Suprapubic skin (tissue), 4 donors: ENCODE measurements at regions not wholly inside any gene's neighbourhood (a gene's known extent, or its start where the extent isn't known, plus 50 kb on each side); places are given as distances from the start of the nearest gene placed in this dataset.

Experiments used
- DNase-seq, 2 donors: peaks; one replicate each; pipeline ENCODE4 v3.0.0-alpha.2; 2019; ENCODE audit warnings: low spot score in 2 of 2
- H3K27ac ChIP-seq: fragments of 200-600 bp; sonication (generic); one replicate; pipeline ENCODE4 v1.5.1; 2019
- H3K27me3 ChIP-seq: fragments of 200-600 bp; sonication (generic); one replicate; pipeline ENCODE4 v1.5.1; 2019
- H3K36me3 ChIP-seq: fragments of 200-600 bp; sonication (generic); one replicate; pipeline ENCODE4 v1.5.1; 2019
- H3K4me1 ChIP-seq: fragments of 200-600 bp; sonication (generic); one replicate; pipeline ENCODE4 v1.5.1; 2019
- H3K4me3 ChIP-seq: fragments of 200-600 bp; sonication (generic); one replicate; pipeline ENCODE4 v1.5.1; 2019; ENCODE audit warnings: mild to moderate bottlenecking
- H3K9me3 ChIP-seq: fragments of 200-600 bp; sonication (generic); one replicate; pipeline ENCODE4 v1.5.1; 2019
- CTCF ChIP-seq, 2 donors: fragments of 200-600 bp in 1 of 2; fragments of 450-650 bp in 1 of 2; sonication (generic) in 1 of 2; IDR thresholded peaks; one replicate each; pipeline ENCODE4 v1.5.1; 2016 to 2019; ENCODE audit warnings: antibody characterized with exemption in 2 of 2, mild to moderate bottlenecking in 1 of 2, moderate library complexity in 1 of 2
- EP300 ChIP-seq: sonication (generic); formaldehyde crosslinking; IDR thresholded peaks from one replicate; pipeline ENCODE4 v1.6.1; 2017; ENCODE audit warnings: antibody characterized with exemption
- POLR2A ChIP-seq, 2 donors: fragments of 450-650 bp; IDR thresholded peaks; one replicate each; pipeline ENCODE4 v1.6.1; 2017; ENCODE audit warnings: antibody characterized with exemption in 2 of 2, mild to moderate bottlenecking in 2 of 2, moderate library complexity in 2 of 2
- POLR2AphosphoS5 ChIP-seq, 3 donors: sonication (generic); formaldehyde crosslinking; IDR thresholded peaks; one replicate each; pipeline ENCODE4 v1.6.1; 2017; ENCODE audit warnings: antibody characterized with exemption in 3 of 3
- WGBS: methylation state at CpG from one replicate; pipeline ENCODE4 v1.1.5; 2018; 5-methylcytosine and 5-hydroxymethylcytosine counted together

- Histone ChIP-seq H3K27me3 (no peaks in the 10 kb centered on the region), H3K36me3 (no peaks in the 10 kb centered on the region), H3K27ac (no peak overlapping the region), H3K9me3 (no peaks in the 10 kb centered on the region), H3K4me3 (no peak overlapping the region), H3K4me1 (no peaks in the 10 kb centered on the region)
- WGBS: 76% methylated on average over 3 of the region's 3 CpGs
- TF ChIP-seq CTCF (IDR thresholded peaks at IDR 0.05): no peak
- TF ChIP-seq POLR2A (IDR thresholded peaks at IDR 0.05): no peak
- TF ChIP-seq EP300: no peak
- no peak for TF ChIP-seq POLR2AphosphoS5 (IDR thresholded peaks at IDR 0.05)
- no peak for DNase-seq
Measured at GRCh38 chr6:9638861-9639260, 776.0 kb downstream of the TFAP2A start.

GRCh38 chr6:9634776-9635175 lies 780.1 kb downstream of the TFAP2A start:
- no peaks in the 10 kb centered on the region for H3K27me3 ChIP-seq
- no peaks in the 10 kb centered on the region for H3K36me3 ChIP-seq
- TF ChIP-seq POLR2AphosphoS5 (IDR thresholded peaks at IDR 0.05) (no peak), POLR2A (IDR thresholded peaks at IDR 0.05) (no peak), CTCF (IDR thresholded peaks at IDR 0.05) (no peak), EP300 (no peak)
- H3K9me3 ChIP-seq: no peaks in the 10 kb centered on the region
- no peak overlapping the region for H3K4me3 ChIP-seq
- no peaks in the 10 kb centered on the region for H3K4me1 ChIP-seq
- H3K27ac ChIP-seq: no peak overlapping the region
- WGBS: 83% methylated on average over 2 of the region's 2 CpGs
- DNase-seq: no peak

GRCh38 chr6:9632026-9632425 lies 782.8 kb downstream of the TFAP2A start:
- H3K4me3 ChIP-seq: no peak overlapping the region
- TF ChIP-seq CTCF (IDR thresholded peaks at IDR 0.05) (no peak), POLR2A (IDR thresholded peaks at IDR 0.05) (no peak), EP300 (no peak), POLR2AphosphoS5 (IDR thresholded peaks at IDR 0.05) (no peak)

GRCh38 chr6:9628819-9629218 lies 786.1 kb downstream of the TFAP2A start:
- Histone ChIP-seq H3K27me3 (no peaks in the 10 kb centered on the region), H3K4me3 (no peak overlapping the region), H3K27ac (no peak overlapping the region), H3K4me1 (no peaks in the 10 kb centered on the region), H3K9me3 (no peaks in the 10 kb centered on the region), H3K36me3 (no peaks in the 10 kb centered on the region)
- no peak for DNase-seq
- TF ChIP-seq POLR2A (IDR thresholded peaks at IDR 0.05) (no peak), CTCF (IDR thresholded peaks at IDR 0.05) (no peak), EP300 (no peak)

More at GRCh38 chr6:9632026-9632425, 782.8 kb downstream of the TFAP2A start:
- DNase-seq: no peak
- Histone ChIP-seq H3K27ac (no peak overlapping the region), H3K9me3 (no peaks in the 10 kb centered on the region), H3K4me1 (no peaks in the 10 kb centered on the region), H3K36me3 (no peaks in the 10 kb centered on the region), H3K27me3 (no peaks in the 10 kb centered on the region)

GRCh38 chr6:9627916-9628315 lies 787.0 kb downstream of the TFAP2A start:
- 52% methylated on average over 3 of the region's 3 CpGs for WGBS
- TF ChIP-seq POLR2AphosphoS5 (IDR thresholded peaks at IDR 0.05) (no peak), POLR2A (IDR thresholded peaks at IDR 0.05) (no peak), EP300 (no peak), CTCF (IDR thresholded peaks at IDR 0.05) (no peak)

More at GRCh38 chr6:9627916-9628315, 787.0 kb downstream of the TFAP2A start:
- no peaks in the 10 kb centered on the region for H3K27me3 ChIP-seq
- H3K4me1 ChIP-seq: no peaks in the 10 kb centered on the region
- DNase-seq: no peak
- H3K4me3 ChIP-seq: no peak overlapping the region
- H3K27ac ChIP-seq: no peak overlapping the region
- H3K36me3 ChIP-seq: no peaks in the 10 kb centered on the region
- H3K9me3 ChIP-seq: no peaks in the 10 kb centered on the region
